ENCODE measurements at regions not wholly inside any gene's neighbourhood (a gene's known extent, or its start where the extent isn't known, plus 50 kb on each side); places are given as distances from the start of the nearest gene placed in this dataset.

DNA sequence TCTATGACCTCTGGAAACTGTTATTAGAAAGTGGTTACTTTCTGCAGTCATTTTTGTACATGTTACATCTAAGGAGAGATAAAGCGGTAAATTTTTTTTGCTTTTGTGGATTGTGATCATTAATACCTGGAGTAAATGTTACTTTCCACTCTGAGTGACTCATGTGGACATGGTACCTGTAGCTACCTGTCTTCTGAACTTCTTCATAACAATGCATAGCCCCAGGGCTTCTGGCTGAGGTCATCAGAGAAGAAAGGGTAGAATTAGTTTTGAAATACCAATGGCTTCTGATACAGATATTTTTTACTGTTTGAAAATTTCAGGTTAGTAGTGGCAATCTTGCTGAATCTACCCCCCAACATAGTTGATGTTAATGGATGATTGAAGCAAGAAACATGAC lies 489.3 kb downstream of the RWDD3 start:
- intact Hi-C loops (cut with micrococcal nuclease): no loop called here
- no peaks in the 10 kb centered on the region for H4K20me1 ChIP-seq (replicated peaks; ENCODE audit: control insufficient read depth, extremely low read depth, insufficient read depth, low read length)
- H3K9me3 ChIP-seq (replicated peaks; ENCODE audit: control insufficient read depth, insufficient read depth, low read length): no peaks in the 10 kb centered on the region
- no peak overlapping the region for H3K4me2 ChIP-seq (ENCODE audit: insufficient read depth, low read length)
- H3K4me3 ChIP-seq (replicated peaks in 1 of 3; ENCODE audit: insufficient read depth in 1 of 3, low read depth in 1 of 3, low read length in 3 of 3): no peak overlapping the region
- dilution Hi-C loops (cut with MboI; ENCODE audit: extremely low pct_ligation_motif_present, low sequenced_read_pairs): no loop called here
- no peak overlapping the region for H3K9ac ChIP-seq (replicated peaks; ENCODE audit: extremely low read depth, insufficient read depth, low read length)
- no peaks in the 10 kb centered on the region for H3K79me2 ChIP-seq (ENCODE audit: control insufficient read depth, insufficient read depth, low read length)
- H3K36me3 ChIP-seq (ENCODE audit: control insufficient read depth in 2 of 2, extremely low read depth in 1 of 2, insufficient read depth in 2 of 2, low read length in 2 of 2): no peaks in the 10 kb centered on the region
- FAIRE-seq: no peak
- H3K4me1 ChIP-seq (ENCODE audit: control insufficient read depth, extremely low read depth, insufficient read depth, low read length): no peaks in the 10 kb centered on the region
- ChIA-PET CTCF (no interaction called here), POLR2A (no interaction called here)
- no peak overlapping the region for H3K27ac ChIP-seq (ENCODE audit: insufficient read depth, low read depth, low read length)
- DNase-seq (ENCODE audit: low read depth, low spot score): no peak
- no peak overlapping the region for H2AFZ ChIP-seq (ENCODE audit: low read depth, low read length)
- TF ChIP-seq GATA2 (IDR thresholded peaks at IDR 0.05; ENCODE audit: insufficient read depth, insufficient read length, low read depth, low read length) (no peak), FOS (IDR thresholded peaks at IDR 0.05; ENCODE audit: borderline replicate concordance, insufficient read depth, low read length) (no peak), EZH2 (IDR thresholded peaks at IDR 0.05; ENCODE audit: borderline replicate concordance, low read depth, low read length, severe bottlenecking) (no peak), POLR2A (IDR thresholded peaks at IDR 0.05; ENCODE audit: low read depth, low read length) (no peak), POLR2AphosphoS5 (IDR thresholded peaks at IDR 0.05; ENCODE audit: insufficient read depth, low read depth, low read length) (no peak), MYC (IDR thresholded peaks at IDR 0.05; ENCODE audit: low read depth, low read length) (no peak), JUN (IDR thresholded peaks at IDR 0.05; ENCODE audit: borderline replicate concordance, insufficient read depth, insufficient read length, low read depth) (no peak)
- TF ChIP-seq, protein P1, sequence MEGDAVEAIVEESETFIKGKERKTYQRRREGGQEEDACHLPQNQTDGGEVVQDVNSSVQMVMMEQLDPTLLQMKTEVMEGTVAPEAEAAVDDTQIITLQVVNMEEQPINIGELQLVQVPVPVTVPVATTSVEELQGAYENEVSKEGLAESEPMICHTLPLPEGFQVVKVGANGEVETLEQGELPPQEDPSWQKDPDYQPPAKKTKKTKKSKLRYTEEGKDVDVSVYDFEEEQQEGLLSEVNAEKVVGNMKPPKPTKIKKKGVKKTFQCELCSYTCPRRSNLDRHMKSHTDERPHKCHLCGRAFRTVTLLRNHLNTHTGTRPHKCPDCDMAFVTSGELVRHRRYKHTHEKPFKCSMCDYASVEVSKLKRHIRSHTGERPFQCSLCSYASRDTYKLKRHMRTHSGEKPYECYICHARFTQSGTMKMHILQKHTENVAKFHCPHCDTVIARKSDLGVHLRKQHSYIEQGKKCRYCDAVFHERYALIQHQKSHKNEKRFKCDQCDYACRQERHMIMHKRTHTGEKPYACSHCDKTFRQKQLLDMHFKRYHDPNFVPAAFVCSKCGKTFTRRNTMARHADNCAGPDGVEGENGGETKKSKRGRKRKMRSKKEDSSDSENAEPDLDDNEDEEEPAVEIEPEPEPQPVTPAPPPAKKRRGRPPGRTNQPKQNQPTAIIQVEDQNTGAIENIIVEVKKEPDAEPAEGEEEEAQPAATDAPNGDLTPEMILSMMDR (IDR thresholded peaks at IDR 0.05; ENCODE audit: extremely low read depth in 1 of 2, insufficient read depth in 1 of 2, low read depth in 1 of 2, low read length in 2 of 2): no peak
- TF ChIP-seq, protein P2, sequence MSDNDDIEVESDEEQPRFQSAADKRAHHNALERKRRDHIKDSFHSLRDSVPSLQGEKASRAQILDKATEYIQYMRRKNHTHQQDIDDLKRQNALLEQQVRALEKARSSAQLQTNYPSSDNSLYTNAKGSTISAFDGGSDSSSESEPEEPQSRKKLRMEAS (IDR thresholded peaks at IDR 0.05; ENCODE audit: insufficient read depth, insufficient read length): no peak
- BruUV-seq (replicated peaks): no TSS peak
- H3K9me1 ChIP-seq (replicated peaks; ENCODE audit: control insufficient read depth, extremely low read depth, insufficient read depth, low read length): no peaks in the 10 kb centered on the region
- no peaks in the 10 kb centered on the region for H3K27me3 ChIP-seq (ENCODE audit: control insufficient read depth in 2 of 2, insufficient read depth in 2 of 2, low read length in 2 of 2)

All from endothelial cell of umbilical vein (primary cell).